ENCODE measurements at regions not wholly inside any gene's neighbourhood (a gene's known extent, or its start where the extent isn't known, plus 50 kb on each side); places are given as distances from the start of the nearest gene placed in this dataset.

DNA sequence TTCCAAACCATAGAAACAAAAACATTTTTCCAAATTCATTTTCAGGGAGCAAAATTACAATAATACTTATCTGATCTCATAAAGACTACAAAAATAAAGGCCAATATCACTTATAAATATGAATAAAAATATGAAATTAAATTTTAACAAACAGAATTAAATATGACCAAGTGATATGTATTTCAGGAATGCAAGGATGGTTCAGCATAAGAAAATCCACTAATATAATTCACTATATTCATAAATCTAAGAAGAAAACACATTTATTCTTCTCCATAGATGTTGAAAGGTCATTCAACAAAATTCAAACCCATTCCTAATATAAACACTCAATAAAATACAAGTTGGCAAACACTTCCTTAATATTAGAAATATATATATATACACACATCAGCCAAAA lies 115.2 kb upstream of the TMEM168 start:
- Histone ChIP-seq H3K4me3 (ENCODE audit: low read length) (no peak overlapping the region), H3K18ac (ENCODE audit: low read length) (no peak overlapping the region), H2AK5ac (ENCODE audit: low read length) (no peak overlapping the region), H3K36me3 (ENCODE audit: control insufficient read depth, insufficient read depth, low read length) (no peaks in the 10 kb centered on the region), H3K4ac (ENCODE audit: low read depth, low read length) (no peak overlapping the region), H2BK5ac (ENCODE audit: low read length) (no peak overlapping the region), H3K4me2 (ENCODE audit: low read length) (no peak overlapping the region), H3K79me2 (ENCODE audit: control insufficient read depth, insufficient read depth, low read length) (no peaks in the 10 kb centered on the region), H2BK15ac (replicated peaks; ENCODE audit: low read depth) (no peak overlapping the region), H3K56ac (ENCODE audit: low read length) (no peak overlapping the region), H3K4me1 (ENCODE audit: control insufficient read depth, low read depth, low read length) (no peaks in the 10 kb centered on the region), H3K79me1 (ENCODE audit: low read length) (peaks cover 2% of the 10 kb centered on the region), H4K5ac (ENCODE audit: low read length) (no peak overlapping the region), H3K23ac (ENCODE audit: low read length) (no peak overlapping the region), H4K8ac (ENCODE audit: low read depth, low read length) (no peak overlapping the region), H3K27ac (ENCODE audit: low read depth, low read length) (no peak overlapping the region), H2BK120ac (ENCODE audit: low read depth, low read length) (no peak overlapping the region), H3K9ac (ENCODE audit: low read length) (no peak overlapping the region), H3K27me3 (ENCODE audit: insufficient read depth, low read length, poor library complexity) (no peaks in the 10 kb centered on the region)
- DNase-seq: no peak

DNA sequence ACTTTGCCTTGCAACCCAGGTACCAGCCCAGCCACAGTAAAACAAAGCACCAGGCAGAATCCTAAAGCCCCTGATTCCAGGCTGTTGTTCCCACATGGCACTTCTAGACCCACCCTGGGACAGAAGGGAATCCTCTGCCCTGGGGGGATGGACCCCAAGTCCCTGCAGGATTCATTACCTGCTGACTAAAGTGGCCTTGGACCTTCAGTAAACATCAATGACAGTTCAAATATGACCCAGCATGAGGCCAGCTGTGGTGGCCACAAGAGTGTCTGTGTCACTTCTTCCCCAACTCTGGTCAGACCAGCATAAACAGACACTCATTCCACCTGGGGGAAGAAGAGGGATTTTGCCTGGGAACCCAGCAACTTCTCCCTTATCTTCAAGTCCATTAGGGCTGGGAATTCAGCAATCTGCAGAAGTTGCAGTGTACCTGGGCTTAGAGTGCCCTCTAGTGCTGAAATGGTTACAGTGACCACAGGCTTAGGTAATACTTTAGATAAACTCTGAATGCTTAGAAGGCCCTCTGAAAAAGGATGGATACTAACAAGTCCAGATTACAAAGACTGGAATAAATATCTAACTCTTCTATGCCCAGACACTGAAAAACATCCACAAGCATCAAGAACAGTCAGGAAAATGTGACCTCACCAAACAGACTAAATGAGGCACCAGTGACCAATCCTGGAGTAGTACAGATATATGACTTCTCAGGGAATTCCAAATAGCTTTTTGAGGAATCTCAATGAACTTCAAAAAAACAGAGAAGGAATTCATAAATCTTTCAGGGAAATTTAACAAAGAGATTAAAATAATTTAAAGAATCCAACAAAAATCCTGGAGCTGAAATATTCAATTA lies 108.5 kb upstream of the TMEM168 start:
- DNase-seq: peak; percentile 93
- Histone ChIP-seq H3K18ac (ENCODE audit: low read length) (no peak overlapping the region), H3K23ac (ENCODE audit: low read length) (no peak overlapping the region), H3K9ac (ENCODE audit: low read length) (no peak overlapping the region), H3K4me3 (ENCODE audit: low read length) (no peak overlapping the region), H3K56ac (ENCODE audit: low read length) (no peak overlapping the region), H2AK5ac (ENCODE audit: low read length) (no peak overlapping the region), H3K79me2 (ENCODE audit: control insufficient read depth, insufficient read depth, low read length) (no peaks in the 10 kb centered on the region), H2BK120ac (ENCODE audit: low read depth, low read length) (no peak overlapping the region), H4K8ac (ENCODE audit: low read depth, low read length) (no peak overlapping the region), H3K4me1 (ENCODE audit: control insufficient read depth, low read depth, low read length) (no peaks in the 10 kb centered on the region), H2BK5ac (ENCODE audit: low read length) (no peak overlapping the region), H3K27me3 (ENCODE audit: insufficient read depth, low read length, poor library complexity) (peaks cover 2% of the 10 kb centered on the region), H3K36me3 (ENCODE audit: control insufficient read depth, insufficient read depth, low read length) (no peaks in the 10 kb centered on the region), H3K27ac (ENCODE audit: low read depth, low read length) (no peak overlapping the region), H3K4me2 (ENCODE audit: low read length) (no peak overlapping the region), H3K79me1 (ENCODE audit: low read length) (peaks cover 2% of the 10 kb centered on the region), H3K4ac (ENCODE audit: low read depth, low read length) (no peak overlapping the region), H2BK15ac (replicated peaks; ENCODE audit: low read depth) (no peak overlapping the region), H4K5ac (ENCODE audit: low read length) (no peak overlapping the region)

DNA sequence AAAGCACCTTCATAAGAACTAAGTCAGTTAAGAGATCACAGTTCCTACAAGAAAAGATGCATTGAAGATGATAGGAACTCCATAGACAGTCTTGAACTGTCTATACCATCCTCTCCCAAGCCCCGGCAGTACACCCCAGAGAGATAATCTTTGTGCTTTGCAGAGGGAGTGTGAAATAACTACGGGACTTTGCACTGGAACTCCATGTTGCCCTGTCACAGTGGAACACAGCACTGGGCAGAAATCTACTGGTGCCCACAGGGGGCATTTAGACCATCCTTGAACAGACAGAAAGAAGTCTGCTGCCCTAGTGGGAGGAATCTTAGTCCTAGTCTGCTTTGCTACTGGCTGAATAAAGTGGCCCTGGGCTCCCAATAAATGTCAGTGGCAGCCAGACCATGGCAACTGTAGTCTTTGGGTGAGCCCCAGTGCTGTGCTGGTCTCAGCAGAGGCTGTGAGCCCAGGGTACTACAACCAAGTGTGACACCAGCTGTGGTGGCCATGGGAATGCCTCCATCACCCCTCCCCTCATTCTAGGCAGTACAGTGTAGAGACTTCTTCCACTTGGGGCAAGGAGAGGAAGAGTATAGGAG lies 107.7 kb upstream of the TMEM168 start:
- Histone ChIP-seq H3K27me3 (ENCODE audit: insufficient read depth, low read length, poor library complexity) (peaks cover 2% of the 10 kb centered on the region), H4K8ac (ENCODE audit: low read depth, low read length) (no peak overlapping the region), H2BK120ac (ENCODE audit: low read depth, low read length) (no peak overlapping the region), H3K4me1 (ENCODE audit: control insufficient read depth, low read depth, low read length) (no peaks in the 10 kb centered on the region), H3K4me2 (ENCODE audit: low read length) (no peak overlapping the region), H4K5ac (ENCODE audit: low read length) (no peak overlapping the region), H3K4ac (ENCODE audit: low read depth, low read length) (no peak overlapping the region), H3K27ac (ENCODE audit: low read depth, low read length) (no peak overlapping the region), H3K9ac (ENCODE audit: low read length) (no peak overlapping the region), H3K79me2 (ENCODE audit: control insufficient read depth, insufficient read depth, low read length) (no peaks in the 10 kb centered on the region), H2BK15ac (replicated peaks; ENCODE audit: low read depth) (no peak overlapping the region), H3K56ac (ENCODE audit: low read length) (no peak overlapping the region), H3K4me3 (ENCODE audit: low read length) (no peak overlapping the region), H3K36me3 (ENCODE audit: control insufficient read depth, insufficient read depth, low read length) (no peaks in the 10 kb centered on the region), H3K23ac (ENCODE audit: low read length) (no peak overlapping the region), H2AK5ac (ENCODE audit: low read length) (no peak overlapping the region), H3K79me1 (ENCODE audit: low read length) (peaks cover 2% of the 10 kb centered on the region), H3K18ac (ENCODE audit: low read length) (no peak overlapping the region), H2BK5ac (ENCODE audit: low read length) (no peak overlapping the region)
- DNase-seq: no peak
- no CpG with 5 or more reads among the region's 2 CpGs for WGBS (ENCODE audit: extremely low coverage, insufficient coverage, low lambda C conversion rate)

DNA sequence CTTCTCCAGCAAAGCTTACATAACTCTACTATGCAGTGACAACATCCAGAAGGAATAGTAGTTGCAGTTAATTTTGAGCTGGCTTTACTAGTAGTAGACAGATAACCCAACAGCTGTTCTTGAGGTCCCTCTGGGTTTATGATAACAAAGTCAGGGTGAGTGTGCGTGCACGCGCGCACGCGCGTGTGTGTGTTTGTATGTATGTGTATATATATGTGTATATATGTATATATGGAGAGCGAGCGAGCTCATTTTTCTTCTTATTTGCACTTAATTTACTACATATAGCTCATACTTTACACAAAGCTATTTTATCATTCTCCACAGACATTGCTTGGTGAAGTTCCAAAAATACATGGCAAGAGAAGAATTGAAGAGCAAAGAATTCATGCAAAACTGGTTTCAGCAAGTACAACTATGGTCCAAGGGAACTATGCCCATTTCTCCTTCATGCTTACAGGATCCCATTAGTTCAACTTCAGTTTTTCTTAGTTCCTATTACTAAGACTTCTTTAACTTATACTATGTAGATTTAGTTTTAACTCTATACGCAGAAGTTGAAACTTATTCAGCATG lies 105.9 kb upstream of the TMEM168 start:
- no peak overlapping the region for H3K18ac ChIP-seq (ENCODE audit: low read length)
- no peak overlapping the region for H3K4me3 ChIP-seq (ENCODE audit: low read length)
- no peak overlapping the region for H3K9ac ChIP-seq (ENCODE audit: low read length)
- H3K36me3 ChIP-seq (ENCODE audit: control insufficient read depth, insufficient read depth, low read length): no peaks in the 10 kb centered on the region
- H2AK5ac ChIP-seq (ENCODE audit: low read length): no peak overlapping the region
- peaks cover 2% of the 10 kb centered on the region for H3K79me1 ChIP-seq (ENCODE audit: low read length)
- H3K4me1 ChIP-seq (ENCODE audit: control insufficient read depth, low read depth, low read length): no peaks in the 10 kb centered on the region
- H4K8ac ChIP-seq (ENCODE audit: low read depth, low read length): no peak overlapping the region
- no peak for DNase-seq
- no peak overlapping the region for H2BK5ac ChIP-seq (ENCODE audit: low read length)
- no peak overlapping the region for H2BK120ac ChIP-seq (ENCODE audit: low read depth, low read length)
- no peak overlapping the region for H2BK15ac ChIP-seq (replicated peaks; ENCODE audit: low read depth)
- H3K27ac ChIP-seq (ENCODE audit: low read depth, low read length): no peak overlapping the region
- H3K56ac ChIP-seq (ENCODE audit: low read length): no peak overlapping the region
- H4K5ac ChIP-seq (ENCODE audit: low read length): no peak overlapping the region
- WGBS (ENCODE audit: extremely low coverage, insufficient coverage, low lambda C conversion rate): no CpG with 5 or more reads among the region's 10 CpGs
- peaks cover 2% of the 10 kb centered on the region for H3K27me3 ChIP-seq (ENCODE audit: insufficient read depth, low read length, poor library complexity)
- no peaks in the 10 kb centered on the region for H3K79me2 ChIP-seq (ENCODE audit: control insufficient read depth, insufficient read depth, low read length)
- H3K4me2 ChIP-seq (ENCODE audit: low read length): no peak overlapping the region
- H3K23ac ChIP-seq (ENCODE audit: low read length): no peak overlapping the region
- no peak overlapping the region for H3K4ac ChIP-seq (ENCODE audit: low read depth, low read length)

DNA sequence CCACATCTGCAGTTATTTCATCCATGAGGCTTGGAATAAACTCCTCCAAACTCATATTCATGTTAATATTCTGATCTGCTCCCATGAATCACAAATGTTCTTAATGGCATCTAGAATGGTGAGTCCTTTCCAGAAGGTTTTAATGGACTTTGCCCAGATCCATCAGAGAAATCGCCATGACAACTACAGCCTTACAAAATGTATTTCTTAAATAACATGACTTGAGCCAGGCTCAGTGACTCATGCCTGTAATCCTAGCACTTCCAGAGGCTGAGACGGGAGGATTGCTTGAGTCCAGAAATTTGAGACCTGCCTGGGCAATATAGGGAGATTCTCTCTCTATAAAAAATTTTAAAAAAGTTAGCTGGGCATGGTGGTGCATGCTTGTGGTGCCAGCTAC lies 102.1 kb upstream of the TMEM168 start:
- Histone ChIP-seq H4K5ac (ENCODE audit: low read length) (no peak overlapping the region), H3K4me1 (ENCODE audit: control insufficient read depth, low read depth, low read length) (peaks cover 5% of the 10 kb centered on the region), H3K79me1 (ENCODE audit: low read length) (no peaks in the 10 kb centered on the region), H3K18ac (ENCODE audit: low read length) (no peak overlapping the region), H3K56ac (ENCODE audit: low read length) (no peak overlapping the region), H3K27me3 (ENCODE audit: insufficient read depth, low read length, poor library complexity) (peaks cover 2% of the 10 kb centered on the region), H2AK5ac (ENCODE audit: low read length) (no peak overlapping the region), H2BK5ac (ENCODE audit: low read length) (no peak overlapping the region), H3K23ac (ENCODE audit: low read length) (no peak overlapping the region), H3K9ac (ENCODE audit: low read length) (no peak overlapping the region), H4K8ac (ENCODE audit: low read depth, low read length) (no peak overlapping the region), H3K79me2 (ENCODE audit: control insufficient read depth, insufficient read depth, low read length) (no peaks in the 10 kb centered on the region), H3K4me2 (ENCODE audit: low read length) (no peak overlapping the region), H3K4ac (ENCODE audit: low read depth, low read length) (no peak overlapping the region), H3K4me3 (ENCODE audit: low read length) (no peak overlapping the region), H3K36me3 (ENCODE audit: control insufficient read depth, insufficient read depth, low read length) (no peaks in the 10 kb centered on the region), H2BK15ac (replicated peaks; ENCODE audit: low read depth) (no peak overlapping the region), H2BK120ac (ENCODE audit: low read depth, low read length) (no peak overlapping the region), H3K27ac (ENCODE audit: low read depth, low read length) (no peak overlapping the region)
- WGBS (ENCODE audit: extremely low coverage, insufficient coverage, low lambda C conversion rate): no CpG with 5 or more reads among the region's 2 CpGs
- no peak for DNase-seq

Measured in mesendoderm (in vitro differentiated cells).